HTR-8/SVneo (cell line): ENCODE measurements at regions not wholly inside any gene's neighbourhood (a gene's known extent, or its start where the extent isn't known, plus 50 kb on each side); places are given as distances from the start of the nearest gene placed in this dataset.

Experiments
- DNase-seq: peaks from one replicate; pipeline ENCODE4 v3.0.0; 2011; ENCODE audit warnings: low spot score, mixed read lengths; ENCODE audit not compliant: insufficient read length
- FAIRE-seq: peaks from 2 replicates; lab custom pipeline; 2011; peaks lifted over from hg19 to GRCh38; lab: Jason Lieb, UNC

DNA sequence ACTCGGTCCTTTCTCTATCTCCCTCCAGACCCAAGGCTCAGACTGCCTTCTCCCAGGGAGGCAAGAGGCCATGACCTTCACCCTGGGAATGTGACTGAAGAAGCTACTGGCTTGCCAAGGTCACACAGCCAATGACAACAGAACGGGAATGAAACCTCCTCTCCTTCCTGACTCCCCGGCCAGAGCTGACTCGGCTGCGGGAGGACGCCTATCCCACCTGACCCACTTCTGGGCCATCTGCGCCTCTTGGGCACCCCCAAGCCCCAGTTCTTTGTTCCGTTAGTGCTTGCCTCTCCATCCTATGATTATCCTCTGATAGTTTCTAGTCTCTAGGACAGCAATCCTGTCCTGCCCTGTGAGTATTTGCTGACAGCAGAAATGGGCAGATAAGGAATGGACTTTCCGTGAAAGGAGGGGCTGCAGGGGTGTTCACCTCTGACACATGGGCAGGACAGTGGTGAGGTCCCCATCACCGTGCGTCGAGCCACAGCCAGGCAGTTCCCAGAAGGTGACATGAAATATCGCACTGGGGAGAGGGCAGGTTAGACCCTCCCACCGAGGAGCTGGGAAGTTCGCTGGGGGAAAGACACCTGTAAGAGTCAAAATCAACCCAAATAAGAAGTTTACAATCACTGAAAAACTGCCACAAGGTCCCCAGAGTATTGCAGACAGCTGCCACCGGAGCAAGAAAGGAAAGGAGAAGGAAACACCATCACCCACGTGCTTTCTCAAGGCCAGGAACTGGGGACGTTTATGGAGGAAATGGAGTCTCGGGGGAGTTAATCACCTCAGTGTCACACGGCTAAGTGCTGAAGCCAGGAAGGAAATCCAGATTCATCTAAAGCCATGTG is 63.0 kb downstream of the INSIG1 start:
- no peak for FAIRE-seq
- DNase-seq: no peak

DNA sequence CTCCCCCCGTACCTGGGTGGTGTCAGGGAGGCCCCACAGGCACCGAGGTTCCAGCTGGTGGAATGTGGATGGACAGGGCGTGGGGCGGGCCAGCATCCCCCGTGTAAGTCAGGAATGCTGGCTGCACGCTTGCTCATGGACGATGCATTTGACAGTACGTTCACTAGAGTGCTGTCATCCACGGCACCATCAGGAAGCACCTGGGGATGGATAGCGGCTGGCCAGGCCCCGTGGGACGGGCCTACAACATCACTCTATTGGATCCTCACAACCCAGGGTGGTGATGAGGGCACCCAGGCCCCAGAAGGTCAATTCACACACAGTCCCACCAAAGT is 63.6 kb downstream of the INSIG1 start:
- DNase-seq (no peak), FAIRE-seq (no peak)

DNA sequence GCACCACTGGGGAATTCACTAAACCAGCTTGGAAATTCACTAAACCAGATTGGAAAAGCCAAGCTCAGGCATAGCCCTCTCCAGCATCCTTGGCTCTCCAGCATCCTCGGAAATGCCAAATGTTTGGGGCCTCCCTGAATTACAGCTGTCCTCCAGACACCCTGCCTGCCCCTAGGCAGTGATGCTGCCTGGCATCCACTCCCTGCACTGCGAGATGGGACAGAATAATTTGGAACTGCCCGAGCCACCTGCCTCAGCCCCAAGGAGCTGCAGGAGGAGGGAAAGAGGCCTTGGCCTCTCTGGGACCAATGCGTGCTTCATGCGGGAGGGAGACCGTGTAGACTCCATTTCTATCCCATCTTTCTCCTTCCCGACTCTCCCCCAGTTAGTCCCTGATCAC is 64.3 kb downstream of the INSIG1 start:
- FAIRE-seq (no peak), DNase-seq (no peak)

DNA sequence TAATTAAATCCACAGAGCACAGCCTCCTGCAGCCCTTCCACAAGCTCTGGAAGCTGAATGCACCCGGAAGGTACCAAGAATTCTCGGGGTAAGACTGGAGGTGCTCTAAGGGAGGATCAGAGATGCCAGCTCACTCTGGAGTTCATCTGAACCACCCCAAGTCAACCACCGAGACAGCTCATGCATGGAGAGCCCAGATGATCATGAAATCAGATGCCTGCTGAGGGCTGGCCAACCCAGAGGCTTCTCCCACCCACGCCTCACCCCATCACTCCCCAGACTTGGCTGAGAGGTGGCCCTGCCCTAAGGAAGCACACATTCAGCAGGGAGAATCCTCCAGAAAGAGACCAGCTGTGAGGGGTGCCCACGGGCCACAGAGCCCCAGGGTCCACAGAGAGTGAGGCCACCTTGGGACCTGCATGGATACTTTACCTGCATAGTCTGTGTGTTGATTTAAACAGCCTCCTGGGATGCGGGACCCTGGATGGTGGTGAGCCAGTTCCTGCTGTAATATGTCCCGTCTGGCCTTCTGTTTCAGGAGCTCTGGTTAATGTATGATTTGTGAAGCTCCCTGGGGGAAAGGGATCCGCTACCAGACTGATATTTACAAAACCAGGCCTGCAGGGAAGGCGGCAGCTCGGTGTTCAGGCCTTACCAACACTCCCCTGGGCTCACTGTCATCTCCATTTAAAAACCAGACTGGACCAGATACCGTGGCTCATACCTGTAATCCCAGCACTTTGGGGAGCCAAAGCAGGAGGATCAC is 64.9 kb downstream of the INSIG1 start:
- FAIRE-seq: no peak
- DNase-seq: no peak

DNA sequence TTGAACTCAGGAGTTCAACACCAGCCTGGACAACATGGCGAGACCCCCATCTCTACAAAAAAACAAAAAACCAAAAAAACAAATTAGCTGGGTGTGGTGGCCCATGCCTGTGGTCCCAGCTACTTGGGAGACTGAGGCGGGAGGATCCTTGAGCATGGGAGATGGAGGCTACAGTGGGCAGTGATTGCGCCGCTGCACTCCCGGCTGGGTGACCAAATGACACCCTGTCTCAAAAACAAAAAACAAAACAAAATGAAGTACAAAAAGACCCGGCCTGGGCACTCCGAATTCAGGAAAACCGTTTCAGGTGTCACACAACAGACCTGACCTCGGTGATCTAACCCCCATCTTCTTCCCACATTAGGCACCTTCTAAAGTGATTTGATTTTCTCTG is 65.5 kb downstream of the INSIG1 start:
- no peak for FAIRE-seq
- no peak for DNase-seq

DNA sequence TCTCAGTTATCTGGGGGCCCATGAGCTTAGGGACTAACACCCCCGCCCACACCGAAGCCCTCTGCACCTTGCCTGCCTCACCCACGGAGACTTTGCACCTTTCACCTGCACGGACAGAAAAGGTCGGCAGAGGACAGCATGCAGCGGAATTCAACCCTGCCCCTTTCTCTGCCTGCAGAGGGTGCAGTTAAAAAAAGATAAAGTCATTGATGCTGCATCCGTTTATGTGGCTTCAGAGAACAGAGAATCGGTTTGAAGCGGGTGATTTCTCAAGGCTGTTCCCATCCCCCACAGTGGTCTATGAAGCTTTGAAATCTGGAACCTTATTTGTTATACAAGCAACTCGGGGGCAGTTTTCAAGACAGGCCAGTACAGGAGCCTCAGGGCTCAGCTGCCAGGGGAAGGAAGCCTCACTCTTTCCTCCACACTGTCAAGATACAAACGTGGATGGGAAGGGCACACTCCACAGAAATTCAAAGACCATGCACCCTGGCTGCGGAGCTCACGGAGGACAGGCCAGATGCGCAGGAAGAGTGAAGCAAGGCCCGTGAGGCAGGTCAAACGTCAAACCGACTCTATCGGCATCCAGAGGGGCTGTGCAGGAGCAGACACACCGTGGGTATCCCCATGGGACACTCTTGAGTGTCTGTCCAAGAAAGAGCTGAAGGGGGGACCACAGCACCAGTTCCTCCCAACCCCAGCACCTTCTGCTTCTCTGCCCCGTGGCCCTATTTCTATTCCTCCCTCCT is 66.3 kb downstream of the INSIG1 start:
- no peak for DNase-seq
- FAIRE-seq: no peak

DNA sequence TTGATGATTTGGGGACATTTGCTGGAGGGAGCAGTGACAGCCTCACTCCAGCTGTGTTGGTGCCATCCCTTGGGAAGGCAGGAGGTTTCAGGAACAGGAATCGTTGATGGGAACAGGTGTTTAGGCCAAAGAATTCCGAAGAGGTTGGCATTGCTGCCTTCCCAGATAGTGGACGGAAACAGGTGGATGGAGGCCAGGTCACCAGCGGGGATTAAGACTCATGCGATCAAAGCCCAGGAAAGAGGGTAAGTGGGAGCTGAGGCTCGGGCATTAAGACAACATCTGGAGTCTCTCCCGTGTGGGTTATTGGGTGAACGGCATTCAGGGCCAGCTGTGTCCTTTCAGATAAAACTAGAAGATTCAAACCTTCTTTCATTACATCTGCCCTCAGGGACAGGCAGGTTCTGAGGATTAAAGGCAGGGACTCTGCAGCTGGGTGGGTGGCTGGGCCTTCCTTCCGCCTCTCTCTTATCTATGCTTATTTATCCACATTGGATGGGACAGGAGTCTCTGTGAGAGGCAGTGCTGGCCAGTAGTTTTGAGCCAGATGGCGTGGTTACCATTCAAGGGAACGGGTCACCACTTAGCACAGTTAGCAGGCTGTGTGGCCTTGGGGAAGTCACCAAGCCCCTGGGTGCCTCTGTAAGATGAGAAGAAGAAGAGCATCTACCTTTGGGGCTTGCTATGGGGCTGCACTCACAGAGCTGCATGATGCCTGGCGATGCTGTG is 67.6 kb downstream of the INSIG1 start:
- FAIRE-seq (no peak), DNase-seq (no peak)

DNA sequence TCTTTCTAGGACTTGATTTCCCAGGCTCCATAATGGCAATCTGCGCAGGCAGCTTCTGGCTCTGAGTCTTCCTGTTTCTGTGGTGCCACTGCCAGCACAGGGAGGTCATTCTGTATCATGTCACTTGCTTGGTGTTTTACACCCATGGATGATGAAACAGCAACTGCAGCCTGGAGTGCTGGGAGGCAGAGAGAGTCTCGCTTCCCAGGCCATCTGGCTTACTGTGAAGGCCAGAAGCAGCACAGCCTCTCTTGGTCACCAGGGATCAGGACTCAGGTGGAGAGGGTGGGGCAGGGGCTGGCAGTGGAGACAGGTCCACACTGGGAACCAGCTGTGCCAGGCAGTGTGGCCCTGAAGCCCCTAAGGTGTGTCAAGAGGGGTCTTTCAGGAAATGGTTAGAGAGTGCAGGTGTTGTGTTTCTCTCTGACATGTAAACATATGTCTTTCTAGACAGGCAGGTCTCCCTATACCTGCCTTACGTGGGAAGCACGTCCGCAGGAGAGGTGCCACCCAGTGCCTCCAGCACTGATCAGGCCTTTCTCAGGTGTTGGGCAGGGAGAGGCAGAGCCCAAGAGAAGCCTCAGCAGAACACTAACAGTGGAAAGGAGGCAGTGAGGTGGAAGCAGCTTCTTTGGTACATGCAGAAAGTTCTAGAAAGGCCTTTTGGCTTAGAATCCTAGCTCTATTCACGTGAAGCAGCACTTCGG is 71.4 kb downstream of the INSIG1 start:
- no peak for DNase-seq
- FAIRE-seq: no peak

DNA sequence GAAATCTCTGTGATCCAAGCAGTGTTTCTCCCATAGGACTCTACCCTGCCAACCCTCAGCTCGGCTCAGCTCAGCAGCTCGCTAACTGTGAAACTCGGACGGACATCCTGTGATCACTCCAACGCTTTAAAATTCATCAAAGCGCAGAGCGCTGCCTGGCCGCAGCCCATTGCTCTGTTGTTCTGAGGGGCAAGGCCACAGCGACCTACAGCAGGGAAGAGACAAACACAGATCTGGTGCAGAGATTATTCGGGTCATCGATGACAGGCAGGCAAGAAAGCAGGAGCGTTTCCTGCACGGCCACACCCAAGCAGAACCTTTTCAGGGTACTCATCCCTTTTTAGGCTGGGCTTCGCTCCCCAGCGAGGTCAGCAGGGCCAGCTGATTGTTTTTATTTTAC is 72.1 kb downstream of the INSIG1 start:
- FAIRE-seq: no peak

DNA sequence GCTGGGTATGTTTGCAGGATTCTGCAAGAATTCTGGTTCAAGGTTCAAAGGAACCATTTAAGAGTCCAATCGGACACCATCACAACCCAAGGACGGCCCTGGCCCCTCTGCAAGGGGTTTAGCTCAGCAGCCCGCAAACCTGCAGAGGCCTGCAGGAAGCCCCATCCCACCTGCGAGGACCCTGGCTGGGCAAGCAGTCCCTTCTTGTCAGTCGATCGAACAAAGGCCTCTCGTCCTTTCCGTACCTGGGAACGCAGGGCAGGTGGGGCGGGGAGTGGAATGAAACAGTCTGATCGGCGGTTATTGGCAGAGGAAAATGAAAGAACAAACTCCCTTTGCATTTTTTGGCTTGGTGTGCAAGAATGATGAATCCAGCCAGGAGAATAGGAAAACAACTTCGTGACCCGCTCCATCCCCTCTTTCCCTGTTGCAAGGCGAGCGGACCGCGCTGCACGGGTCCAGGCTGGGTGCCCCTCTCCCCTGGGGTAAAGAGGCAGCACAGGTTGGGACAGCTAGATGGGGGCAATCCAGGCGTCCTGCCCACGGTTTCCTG is 73.7 kb downstream of the INSIG1 start:
- DNase-seq (no peak), FAIRE-seq (no peak)

More for the DNA sequence above, 72.1 kb downstream of the INSIG1 start:
- DNase-seq: no peak

DNA sequence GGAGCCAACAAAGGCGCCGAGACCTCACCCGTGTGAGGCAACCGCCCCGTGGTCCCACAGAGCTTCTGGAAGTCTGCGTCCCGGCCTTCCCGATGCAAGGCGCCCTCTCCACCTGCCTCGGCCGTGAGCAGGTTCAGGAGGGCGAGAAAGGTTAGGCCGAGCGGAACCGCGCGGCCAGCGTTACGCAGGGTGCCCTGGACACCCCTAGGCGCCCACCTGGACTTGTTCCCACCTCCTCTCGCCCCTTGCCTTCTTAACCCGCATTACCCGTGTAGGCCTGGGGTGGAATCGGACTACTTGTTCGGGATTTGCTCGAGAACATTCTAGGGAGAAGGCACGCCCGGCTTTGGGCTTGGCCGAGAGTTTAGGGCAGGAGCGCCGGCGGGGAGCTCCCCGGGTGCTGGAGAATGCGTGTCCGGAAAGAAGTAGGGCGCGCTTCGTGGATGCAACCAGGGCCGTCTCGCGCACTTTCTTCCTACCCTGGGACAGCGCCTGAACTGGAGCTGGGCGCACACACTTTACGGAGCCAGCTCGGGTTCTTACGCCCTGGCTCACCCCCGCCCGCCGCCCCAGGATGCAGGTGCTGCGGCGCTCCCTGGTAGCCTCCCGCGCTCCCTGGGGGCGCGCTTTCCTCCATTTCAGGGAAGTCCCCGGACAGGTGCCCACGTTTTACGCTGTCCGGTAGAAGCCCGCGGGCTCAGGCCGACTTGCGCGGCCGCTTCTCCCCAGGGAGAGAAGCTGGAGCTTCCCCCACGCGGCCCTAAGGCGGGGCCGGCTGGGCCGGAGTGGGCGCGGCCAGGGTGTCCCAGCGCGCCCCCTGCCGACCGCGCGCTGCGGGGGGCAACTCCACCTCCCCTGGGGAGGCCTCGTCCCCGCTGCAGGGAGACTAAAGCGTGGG is 74.5 kb downstream of the INSIG1 start:
- DNase-seq: no peak

DNA sequence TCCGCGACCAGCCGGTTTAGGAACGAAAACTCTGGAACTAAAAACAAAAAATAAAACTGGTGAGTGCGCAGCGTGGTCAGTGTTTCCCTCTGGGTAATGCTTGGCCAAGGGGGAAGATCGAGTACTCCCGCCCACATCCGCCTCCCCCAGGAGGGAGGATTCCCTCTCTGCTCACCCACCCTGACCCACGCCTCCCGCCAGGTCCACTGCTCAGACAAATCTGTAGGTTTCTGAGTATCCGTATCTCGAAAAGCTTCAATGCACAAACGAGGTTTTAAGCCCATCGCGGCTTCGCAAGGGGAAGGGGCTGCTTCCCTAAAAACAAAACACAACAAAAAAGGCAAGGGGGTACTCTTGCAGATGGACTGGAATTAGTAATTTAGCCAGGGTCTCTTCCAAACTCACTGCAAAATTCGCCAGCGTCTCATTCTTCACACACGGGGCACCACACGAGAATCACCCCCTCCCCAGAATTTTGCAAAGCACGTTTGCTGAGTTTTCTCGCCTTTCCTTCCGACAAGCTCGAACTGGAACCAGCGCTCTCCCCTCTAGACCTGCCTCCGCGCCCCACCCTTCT is 75.2 kb downstream of the INSIG1 start:
- FAIRE-seq (no peak), DNase-seq (no peak)

More for the DNA sequence above, 74.5 kb downstream of the INSIG1 start:
- no peak for FAIRE-seq

DNA sequence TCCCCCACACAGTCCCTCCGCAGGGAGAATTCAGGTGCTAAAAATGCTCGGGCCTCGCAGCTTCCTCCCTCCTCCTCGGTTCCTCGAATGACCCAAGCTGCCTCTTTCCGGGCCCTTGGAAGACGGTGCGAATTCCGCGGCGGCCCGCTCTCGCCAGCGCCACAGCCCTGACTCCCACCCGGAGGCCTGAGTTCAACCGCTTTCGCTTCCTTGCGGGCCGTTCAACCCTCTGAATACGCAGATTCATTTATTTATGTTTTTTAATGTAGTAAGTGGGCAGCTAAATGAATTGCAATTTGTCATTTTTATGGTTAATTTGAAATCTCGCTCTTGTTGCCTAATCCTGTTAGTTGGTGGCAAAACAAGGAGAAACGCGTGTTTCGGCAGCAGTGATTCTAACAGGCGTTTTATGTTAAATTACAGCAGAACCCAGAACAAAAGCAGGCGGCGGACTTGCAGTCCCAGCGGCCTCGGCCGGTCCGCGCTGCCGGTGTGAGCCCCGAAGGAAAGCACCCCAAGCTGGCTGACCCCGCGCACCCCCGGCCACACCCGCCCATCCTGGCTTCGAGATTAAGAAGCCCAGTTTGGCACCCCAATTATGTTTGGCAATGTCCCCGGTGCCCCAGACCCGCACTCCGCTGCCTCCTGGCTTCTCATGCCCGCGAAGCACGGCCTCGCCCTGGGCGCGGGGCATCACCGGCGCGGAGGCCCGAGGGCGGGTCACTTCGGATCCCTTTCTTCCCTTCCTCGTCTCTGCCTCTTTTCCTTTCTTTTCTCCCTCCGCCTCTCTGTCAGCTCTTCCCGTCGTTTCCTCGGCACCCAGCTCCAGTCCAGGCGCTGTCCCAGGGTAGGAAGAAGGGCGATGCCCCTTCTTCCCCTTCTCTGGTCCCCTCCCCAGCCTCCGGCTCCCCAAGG is 75.9 kb downstream of the INSIG1 start:
- DNase-seq (no peak), FAIRE-seq (no peak)

DNA sequence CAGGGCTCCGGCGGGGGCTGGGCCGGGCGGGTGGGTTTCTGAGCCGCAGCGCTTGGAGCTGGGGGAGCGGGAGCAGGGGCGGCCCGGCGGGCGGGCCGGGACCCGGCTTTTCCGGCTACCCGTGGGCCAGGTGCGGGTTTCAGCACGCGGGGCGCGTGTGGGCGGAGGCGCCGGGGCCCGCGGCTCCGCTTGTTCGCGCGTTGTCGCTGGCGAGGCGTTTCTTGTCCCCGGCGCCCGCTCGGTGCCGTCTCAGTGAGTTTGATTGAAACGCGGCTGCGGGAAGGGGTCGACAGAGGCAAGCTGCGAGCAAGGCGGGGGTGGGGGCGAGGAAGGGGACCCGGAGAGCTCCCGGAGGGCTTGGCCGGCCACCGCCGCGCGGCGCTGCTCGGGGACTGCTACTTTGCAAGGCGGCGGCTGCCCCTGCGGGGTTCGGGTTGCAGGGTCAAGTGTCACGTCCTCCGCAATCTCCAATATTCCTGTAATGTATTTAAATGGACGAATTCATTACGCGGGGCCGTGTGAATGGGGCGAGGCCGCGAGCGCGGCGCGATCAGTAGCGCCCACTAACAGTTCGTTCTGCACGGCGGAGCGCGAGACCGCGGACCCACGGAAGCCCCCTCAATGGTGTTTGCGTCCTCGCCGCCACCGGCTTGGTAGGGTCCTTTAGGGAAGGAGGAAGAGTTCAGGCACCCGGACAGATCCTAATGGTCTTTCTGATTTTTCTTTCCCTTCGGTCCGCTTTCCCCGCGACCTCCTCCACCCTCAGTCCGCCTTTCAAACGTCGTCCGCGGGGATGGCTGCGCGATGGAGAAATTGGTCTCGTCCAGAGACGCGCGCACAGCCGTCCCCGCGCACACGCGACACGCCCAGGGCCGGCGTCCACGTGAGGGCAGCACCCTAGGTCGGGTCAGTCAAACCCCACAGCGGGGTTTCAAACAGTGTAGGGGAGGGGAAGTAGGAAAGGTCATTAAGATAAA is 76.9 kb downstream of the INSIG1 start:
- FAIRE-seq: no peak

DNA sequence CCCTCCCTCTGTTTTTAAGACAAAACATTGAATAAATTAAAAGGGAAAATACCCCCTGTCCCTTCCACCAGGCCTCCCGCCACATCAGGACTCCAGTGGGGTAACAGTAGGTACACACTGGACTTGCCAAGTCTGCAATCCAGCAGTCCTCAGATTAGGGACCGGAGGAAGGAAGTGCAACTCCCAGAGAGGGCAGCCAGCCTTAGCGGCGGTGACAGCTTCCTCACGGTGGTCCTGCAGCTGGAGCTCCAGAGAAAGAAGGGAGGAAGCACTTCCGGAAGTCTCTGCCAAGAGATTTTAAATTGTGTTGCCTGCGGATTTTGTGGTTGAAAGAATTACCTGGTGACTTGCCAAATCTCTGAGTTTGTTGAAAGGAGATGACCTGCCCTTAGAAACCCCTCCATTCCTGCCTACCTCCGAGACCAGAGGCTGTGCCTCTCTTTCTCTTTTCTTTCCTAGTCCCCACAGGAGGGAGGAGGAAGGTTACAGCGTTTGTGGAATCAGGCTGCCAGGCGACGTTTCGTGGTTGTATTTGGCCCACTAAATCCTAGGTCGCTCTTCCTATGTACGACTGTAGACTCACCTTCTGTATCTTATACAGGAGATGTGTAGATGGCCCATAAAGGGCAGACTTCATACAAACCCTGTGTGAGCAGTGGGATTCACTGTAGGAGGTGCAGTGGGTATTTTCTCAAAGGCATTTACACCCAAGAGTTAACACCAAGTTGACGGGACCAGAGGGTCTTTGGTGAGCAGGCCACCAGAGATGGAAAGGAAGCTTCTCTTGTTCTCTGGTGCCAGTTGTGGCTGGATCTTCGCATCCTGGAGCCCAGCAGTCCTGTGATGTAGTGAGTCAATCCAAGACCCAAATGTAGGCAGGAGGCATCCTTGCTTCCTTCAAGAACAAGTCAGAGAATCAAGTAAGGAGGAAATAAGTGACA is 77.9 kb downstream of the INSIG1 start:
- FAIRE-seq: no peak
- DNase-seq: no peak

More for the DNA sequence above, 76.9 kb downstream of the INSIG1 start:
- DNase-seq: no peak
